ENCODE measurements at regions not wholly inside any gene's neighbourhood (a gene's known extent, or its start where the extent isn't known, plus 50 kb on each side); places are given as distances from the start of the nearest gene placed in this dataset.
"Not testable (repeated sequence)": the region's sequence is repeated elsewhere in the genome, so short reads cannot be mapped to it uniquely, and the experiment has no call there.

GRCh38 chr9:103193992-103194391, 198.9 kb downstream of the CYLC2 start:
- H3K36me3 ChIP-seq, result no peaks in the 10 kb centered on the region
- DNase-seq (no peak), ATAC-seq (no peak)
- no peaks in the 10 kb centered on the region for H3K27me3 ChIP-seq
- H3K9me3 ChIP-seq, result no peaks in the 10 kb centered on the region
- H3K4me3 ChIP-seq, result no peak overlapping the region
- no peaks in the 10 kb centered on the region for H3K4me1 ChIP-seq
- 53% methylated on average over 1 of the region's 1 CpG for WGBS (ENCODE audit: insufficient coverage, low coverage, low lambda C conversion rate, missing lambda C conversion rate)
- no peak for TF ChIP-seq CTCF (IDR thresholded peaks at IDR 0.05)
- TF ChIP-seq POLR2A (IDR thresholded peaks at IDR 0.05), result no peak
- H3K27ac ChIP-seq, result no peak overlapping the region
- intact Hi-C loops (cut with DNase I), result no loop called here

GRCh38 chr9:103203172-103203571, 208.0 kb downstream of the CYLC2 start:
- intact Hi-C loops (cut with DNase I), result no loop called here
- H3K36me3 ChIP-seq, result no peaks in the 10 kb centered on the region
- ATAC-seq (no peak), DNase-seq (no peak)
- no peak overlapping the region for H3K4me3 ChIP-seq
- H3K27ac ChIP-seq, result no peak overlapping the region
- H3K4me1 ChIP-seq, result no peaks in the 10 kb centered on the region
- no peaks in the 10 kb centered on the region for H3K27me3 ChIP-seq
- TF ChIP-seq CTCF (IDR thresholded peaks at IDR 0.05) (no peak), POLR2A (IDR thresholded peaks at IDR 0.05) (no peak)
- WGBS (ENCODE audit: insufficient coverage, low coverage, low lambda C conversion rate, missing lambda C conversion rate), result 52% methylated on average over 2 of the region's 2 CpGs
- no peaks in the 10 kb centered on the region for H3K9me3 ChIP-seq

GRCh38 chr9:103205881-103206585, 210.9 kb downstream of the CYLC2 start:
- DNase-seq; H3K9me3 ChIP-seq; H3K4me3 ChIP-seq; H3K27ac ChIP-seq; H3K27me3 ChIP-seq; H3K4me1 ChIP-seq; intact Hi-C loops (cut with DNase I); ATAC-seq; H3K36me3 ChIP-seq: not testable (repeated sequence)
- 69% methylated on average over 7 of the region's 8 CpGs for WGBS (ENCODE audit: insufficient coverage, low coverage, low lambda C conversion rate, missing lambda C conversion rate)

GRCh38 chr9:103210607-103211006, 215.5 kb downstream of the CYLC2 start:
- intact Hi-C loops (cut with DNase I), result no loop called here

GRCh38 chr9:103215197-103215596, 220.1 kb downstream of the CYLC2 start:
- Histone ChIP-seq H3K27me3 (no peaks in the 10 kb centered on the region), H3K36me3 (no peaks in the 10 kb centered on the region), H3K4me3 (no peak overlapping the region), H3K9me3 (no peaks in the 10 kb centered on the region), H3K4me1 (no peaks in the 10 kb centered on the region), H3K27ac (no peak overlapping the region)
- WGBS (ENCODE audit: insufficient coverage, low coverage, low lambda C conversion rate, missing lambda C conversion rate), result 75% methylated on average over 1 of the region's 1 CpG
- ATAC-seq (no peak), DNase-seq (no peak)
- TF ChIP-seq POLR2A (IDR thresholded peaks at IDR 0.05) (no peak), CTCF (IDR thresholded peaks at IDR 0.05) (no peak)
- intact Hi-C loops (cut with DNase I), result no loop called here

More at GRCh38 chr9:103210607-103211006, 215.5 kb downstream of the CYLC2 start:
- H3K27ac ChIP-seq, result no peak overlapping the region
- no peaks in the 10 kb centered on the region for H3K27me3 ChIP-seq
- H3K4me3 ChIP-seq, result no peak overlapping the region
- ATAC-seq, result no peak
- no peaks in the 10 kb centered on the region for H3K9me3 ChIP-seq
- no peak for TF ChIP-seq CTCF (IDR thresholded peaks at IDR 0.05)
- TF ChIP-seq POLR2A (IDR thresholded peaks at IDR 0.05), result no peak
- 70% methylated on average over 3 of the region's 3 CpGs for WGBS (ENCODE audit: insufficient coverage, low coverage, low lambda C conversion rate, missing lambda C conversion rate)
- no peaks in the 10 kb centered on the region for H3K36me3 ChIP-seq
- DNase-seq, result no peak
- H3K4me1 ChIP-seq, result no peaks in the 10 kb centered on the region

All from right lobe of liver (tissue), 6 donors.